Stimulated activated CD8-positive, alpha-beta memory T cell treated with anti-CD3 and anti-CD28 coated beads, Interleukin-7, amount 100 ng/mL, for 4 hours (primary cell): ENCODE measurements at regions not wholly inside any gene's neighbourhood (a gene's known extent, or its start where the extent isn't known, plus 50 kb on each side); places are given as distances from the start of the nearest gene placed in this dataset.
"Not testable (repeated sequence)": the region's sequence is repeated elsewhere in the genome, so short reads cannot be mapped to it uniquely, and the experiment has no call there.

ENCODE experiments used
- DNase-seq, 2 donors: peaks; one replicate each; pipeline ENCODE4 v3.0.0-alpha.2; 2020; ENCODE audit warnings: low read depth in 2 of 2

DNA sequence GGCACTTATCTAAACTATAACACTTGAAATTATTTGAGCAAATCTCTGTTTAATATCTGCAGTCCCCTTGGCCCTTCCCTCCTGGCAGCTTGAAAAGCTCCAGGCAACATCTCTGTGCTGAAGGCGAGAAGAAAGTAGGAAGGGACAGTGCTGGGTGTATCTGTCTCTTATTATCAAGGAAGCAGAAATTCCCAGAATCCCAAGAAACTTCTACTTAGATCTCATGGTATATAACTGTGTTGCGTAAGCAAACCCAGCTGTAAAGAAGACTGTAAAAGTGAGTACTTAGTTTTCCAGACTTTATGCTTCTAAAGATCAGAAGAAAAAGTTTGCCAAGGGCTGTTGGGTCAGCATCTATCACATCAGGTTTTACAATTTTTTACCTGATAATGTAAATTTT lies 1869.8 kb downstream of the MAT2B start:
- DNase-seq: no peak

DNA sequence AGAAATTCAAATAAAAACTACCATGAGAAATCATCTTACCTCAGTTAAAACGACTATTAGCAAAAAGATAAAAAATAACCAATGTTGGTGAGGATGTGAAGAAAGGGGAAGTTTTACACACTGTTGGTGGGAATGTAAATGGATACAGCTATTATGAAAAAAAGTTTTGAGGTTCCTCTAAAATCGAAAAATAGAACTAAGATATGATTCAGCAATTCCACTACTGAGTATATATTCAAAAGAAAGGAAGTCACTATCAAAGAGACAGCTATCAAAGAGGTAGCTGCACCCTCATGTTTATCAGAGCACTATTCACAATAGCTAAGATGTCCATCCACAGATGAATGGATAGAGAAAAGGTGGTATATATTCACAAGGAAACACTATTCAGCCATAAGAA lies 1888.4 kb downstream of the MAT2B start:
- no peak for DNase-seq

- no peak for DNase-seq
Observed at GRCh38 chr5:165397516-165397915, 1892.1 kb downstream of the MAT2B start.

DNA sequence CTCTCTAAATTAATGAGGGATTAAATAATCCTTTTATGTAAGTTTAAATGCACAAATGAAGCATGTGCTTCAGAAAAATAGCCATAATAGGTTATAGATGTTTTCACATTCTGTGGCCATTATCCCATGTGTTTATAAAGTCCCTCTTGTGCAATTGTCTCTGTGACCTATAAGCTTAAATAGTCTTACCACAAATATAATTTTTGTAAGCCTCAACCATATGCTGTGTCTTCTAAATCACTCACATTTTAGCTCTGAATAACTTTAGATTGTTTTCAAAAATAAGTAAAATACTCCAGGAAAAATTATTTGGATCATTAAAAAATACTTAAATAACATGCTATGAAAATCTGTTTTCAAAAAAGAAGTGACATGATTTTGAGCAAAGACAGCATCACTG lies 1894.7 kb downstream of the MAT2B start:
- DNase-seq: no peak

GRCh38 chr5:165404917-165405316 lies 1899.5 kb downstream of the MAT2B start:
- DNase-seq: no peak

- DNase-seq: no peak
Observed at GRCh38 chr5:165405340-165405739, 1899.9 kb downstream of the MAT2B start.

- no peak for DNase-seq
Observed at GRCh38 chr5:165407352-165407751, 1901.9 kb downstream of the MAT2B start.

DNA sequence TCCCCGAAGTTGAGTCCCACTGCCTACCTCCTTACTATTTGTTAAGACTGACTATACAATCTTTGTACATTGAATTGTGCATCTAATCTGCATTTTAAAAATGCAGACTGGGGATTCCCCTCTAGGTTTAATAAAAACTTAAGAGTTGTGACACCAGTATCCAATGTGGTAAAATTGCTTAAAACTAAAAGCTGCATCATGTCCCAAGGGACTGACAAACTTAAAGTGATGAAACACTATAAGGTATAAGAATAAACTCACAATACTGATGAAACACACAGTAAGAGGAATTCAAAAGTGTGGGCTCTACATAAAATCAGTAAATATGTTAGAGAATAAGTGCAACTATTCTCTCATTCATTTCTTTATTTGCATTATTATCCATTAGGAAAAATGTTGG lies 1905.1 kb downstream of the MAT2B start:
- no peak for DNase-seq

GRCh38 chr5:165411532-165411931 lies 1906.1 kb downstream of the MAT2B start:
- DNase-seq: not testable (repeated sequence)

DNA sequence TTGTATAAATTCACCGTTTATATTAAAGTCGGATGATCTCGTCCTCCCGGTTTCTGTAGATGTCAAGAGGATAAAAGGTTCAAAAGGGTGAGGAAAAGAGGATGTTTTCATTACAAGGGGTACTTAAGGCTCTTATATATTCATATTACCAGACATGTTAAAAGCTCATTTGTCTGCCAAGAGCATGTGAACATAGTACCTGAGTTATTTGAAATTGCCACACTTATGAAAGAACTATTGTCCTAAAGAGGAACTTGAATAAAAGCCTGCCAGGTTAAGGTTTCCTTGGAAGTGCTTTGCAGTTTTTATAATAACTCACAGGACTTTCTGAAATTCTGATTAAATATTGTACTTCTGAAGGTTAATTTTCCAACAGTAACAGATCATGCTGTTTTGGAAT lies 1915.1 kb downstream of the MAT2B start:
- DNase-seq: no peak

GRCh38 chr5:165423697-165424299 lies 1918.4 kb downstream of the MAT2B start:
- DNase-seq: no peak

DNA sequence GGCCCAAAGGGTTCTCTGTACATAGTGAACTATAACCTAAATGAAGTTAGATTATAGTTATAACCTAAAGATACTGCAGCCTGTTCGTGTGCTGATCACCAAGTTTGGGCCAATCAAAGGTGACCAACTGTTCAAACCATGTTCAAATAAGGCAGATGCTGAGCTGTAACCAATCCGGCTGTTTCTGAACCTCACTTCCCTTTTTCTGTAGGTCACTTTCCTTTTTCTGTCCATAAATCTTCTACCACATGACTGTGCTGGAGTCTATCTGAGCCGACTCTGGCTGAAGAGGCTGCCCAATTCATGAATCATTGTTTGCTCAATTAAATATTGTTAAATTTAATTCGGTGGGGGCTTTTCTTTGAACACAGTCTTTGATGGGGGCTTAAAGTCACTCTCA lies 1920.2 kb downstream of the MAT2B start:
- no peak for DNase-seq

DNA sequence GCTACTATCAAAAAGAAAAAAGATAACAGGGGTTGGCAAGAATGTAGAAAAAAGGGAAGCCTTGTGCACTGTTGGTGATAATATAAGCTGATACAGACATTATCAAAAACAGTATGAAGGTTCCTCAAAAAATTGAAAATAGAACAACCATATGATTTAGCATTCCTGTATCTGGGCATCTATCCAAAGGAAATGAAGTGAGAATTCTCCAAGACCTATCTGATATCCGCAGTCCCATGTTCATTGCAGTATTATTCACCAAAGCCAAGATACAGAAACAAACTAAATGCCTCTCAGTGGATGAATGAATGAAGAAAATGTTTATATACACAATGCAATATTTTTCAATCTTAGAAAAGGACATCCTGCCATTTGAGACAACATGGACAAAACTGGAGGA lies 1943.3 kb downstream of the MAT2B start:
- DNase-seq: no peak

DNA sequence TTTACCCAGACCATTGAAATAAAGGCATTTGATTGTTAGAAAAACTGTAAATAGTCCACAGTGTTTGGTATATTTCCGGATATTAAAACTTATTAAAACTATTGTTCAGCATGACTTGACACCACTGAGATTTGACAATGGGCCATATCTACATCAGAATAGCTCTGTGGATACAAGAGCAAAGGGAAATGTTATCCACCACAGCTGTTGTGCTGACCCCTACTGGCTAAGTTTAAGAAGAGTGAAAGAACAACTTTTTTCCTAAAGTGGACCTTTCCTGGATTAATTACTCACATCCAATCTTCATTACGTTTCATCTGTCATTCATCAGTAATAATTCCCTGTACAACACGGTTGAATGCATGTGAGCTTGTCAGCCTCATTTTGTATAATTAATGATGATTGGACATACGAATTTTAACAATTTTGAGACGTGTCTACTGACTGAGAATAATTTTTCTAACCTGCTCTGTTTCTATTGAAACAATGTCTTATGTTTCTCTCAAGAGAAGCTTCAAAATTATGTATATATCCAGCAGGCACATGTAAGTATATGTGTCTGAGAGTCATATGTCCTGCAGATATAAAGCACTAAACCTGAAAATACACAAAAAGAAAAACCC lies 1952.6 kb downstream of the MAT2B start:
- DNase-seq: no peak

- DNase-seq: no peak
Observed at GRCh38 chr5:165459232-165459631, 1953.8 kb downstream of the MAT2B start.

- no peak for DNase-seq
Observed at GRCh38 chr5:165460911-165461310, 1955.5 kb downstream of the MAT2B start.

DNA sequence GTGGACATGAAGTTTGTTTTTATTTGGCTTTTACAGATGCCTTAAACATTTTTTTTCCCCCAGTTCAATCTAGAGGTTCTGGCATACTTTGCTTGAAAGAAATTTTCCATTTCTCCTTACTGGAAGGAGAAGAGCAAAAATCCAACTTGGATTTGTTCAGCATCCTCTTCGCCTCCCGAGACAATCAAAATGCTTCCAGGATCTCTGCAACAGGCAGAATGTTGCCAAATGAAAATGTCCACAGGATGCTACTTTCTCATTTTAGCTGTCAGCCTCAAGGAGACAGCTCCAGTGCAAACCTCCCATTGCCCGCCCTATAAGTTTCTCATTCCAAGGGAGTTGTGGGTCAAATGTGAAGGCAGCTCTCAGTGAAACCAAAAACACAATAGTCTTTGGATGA lies 1972.1 kb downstream of the MAT2B start:
- DNase-seq: no peak

DNA sequence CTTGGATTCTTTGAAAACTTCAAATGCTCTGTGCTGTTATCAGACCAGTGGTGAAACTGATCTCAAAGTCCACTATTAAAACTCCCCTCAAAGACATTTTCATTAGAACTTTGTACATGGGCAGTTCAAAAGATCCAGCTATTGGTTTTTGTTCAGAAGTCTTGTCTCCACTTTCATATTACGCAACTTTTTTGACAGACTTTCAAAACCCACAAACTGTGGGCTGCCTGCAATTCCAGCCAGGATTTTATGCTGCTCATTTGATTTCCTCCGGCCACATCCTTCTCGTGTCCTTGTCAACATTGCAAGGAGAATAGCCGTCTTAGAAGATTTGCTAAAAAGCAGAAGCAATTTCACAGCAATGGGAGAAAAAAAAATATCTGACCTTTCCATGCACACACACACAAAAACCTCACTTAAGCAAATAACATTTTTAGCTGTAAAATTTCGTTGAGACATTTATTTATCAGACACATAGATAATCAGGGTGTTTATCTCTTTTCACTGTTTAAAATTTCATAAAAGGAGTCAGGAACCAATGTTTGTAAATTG lies 1990.5 kb downstream of the MAT2B start:
- DNase-seq: no peak

DNA sequence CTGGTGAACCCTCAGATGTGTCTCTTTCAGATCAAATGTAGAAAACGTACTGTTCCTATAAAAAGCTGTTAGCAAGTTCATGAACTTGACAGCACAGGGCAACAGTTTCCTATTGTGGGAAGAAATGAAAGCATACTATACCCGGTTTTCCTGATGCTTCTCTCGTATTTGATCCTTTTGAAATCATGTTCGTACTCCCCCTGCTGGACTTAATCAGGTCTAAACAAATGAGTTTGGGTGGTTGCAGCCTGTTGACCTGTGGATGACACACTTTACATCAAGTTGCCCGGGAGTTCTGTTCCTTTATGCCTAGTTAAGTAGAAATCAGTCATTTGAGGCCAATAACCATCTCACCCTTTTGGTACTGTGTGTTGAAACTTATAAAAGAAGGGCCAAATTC lies 1992.3 kb downstream of the MAT2B start:
- DNase-seq: no peak

- DNase-seq: no peak
Observed at GRCh38 chr5:165502893-165503691, 1997.7 kb downstream of the MAT2B start.

DNA sequence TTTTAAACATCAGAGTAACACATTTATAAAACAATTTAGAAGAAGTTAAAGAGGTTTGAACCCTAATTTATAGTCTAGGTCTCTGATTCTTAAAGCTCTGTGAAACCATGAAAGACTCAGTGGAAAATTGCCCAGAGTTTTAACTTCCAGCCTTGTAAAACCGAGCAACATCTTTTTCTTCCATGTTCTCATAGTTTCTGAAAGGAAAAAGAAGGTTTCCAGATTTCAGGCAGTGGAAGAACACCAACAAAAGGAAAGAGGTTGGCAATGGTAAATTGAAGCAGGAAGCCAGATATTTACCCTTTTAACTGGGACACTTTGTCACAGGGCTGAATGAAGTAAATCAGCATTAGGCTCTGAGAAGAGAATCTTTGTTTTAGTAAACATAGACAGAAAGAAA lies 1999.3 kb downstream of the MAT2B start:
- no peak for DNase-seq

DNA sequence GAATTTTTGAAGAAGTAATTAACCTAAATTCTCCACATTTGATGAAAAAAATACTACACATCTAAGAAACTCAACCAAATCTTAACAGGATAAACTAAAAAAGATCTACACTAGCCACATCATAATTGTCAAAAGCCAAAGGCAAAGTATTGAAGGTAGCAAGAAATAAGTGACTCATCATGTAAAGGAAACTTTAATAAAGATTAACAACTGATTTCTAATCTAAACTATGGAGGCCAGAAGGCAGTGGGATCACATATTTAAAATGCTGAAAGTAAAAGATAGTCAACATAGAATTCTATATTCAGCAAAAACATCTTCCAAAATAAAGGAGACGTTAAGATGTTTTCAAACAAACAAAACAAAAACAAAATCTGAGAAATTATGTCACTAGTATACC lies 2002.9 kb downstream of the MAT2B start:
- DNase-seq: no peak

- no peak for DNase-seq
Observed at GRCh38 chr5:165508861-165509260, 2003.4 kb downstream of the MAT2B start.
